ENCODE measurements at regions not wholly inside any gene's neighbourhood (a gene's known extent, or its start where the extent isn't known, plus 50 kb on each side); places are given as distances from the start of the nearest gene placed in this dataset.
"Not testable (repeated sequence)": the region's sequence is repeated elsewhere in the genome, so short reads cannot be mapped to it uniquely, and the experiment has no call there.

DNA sequence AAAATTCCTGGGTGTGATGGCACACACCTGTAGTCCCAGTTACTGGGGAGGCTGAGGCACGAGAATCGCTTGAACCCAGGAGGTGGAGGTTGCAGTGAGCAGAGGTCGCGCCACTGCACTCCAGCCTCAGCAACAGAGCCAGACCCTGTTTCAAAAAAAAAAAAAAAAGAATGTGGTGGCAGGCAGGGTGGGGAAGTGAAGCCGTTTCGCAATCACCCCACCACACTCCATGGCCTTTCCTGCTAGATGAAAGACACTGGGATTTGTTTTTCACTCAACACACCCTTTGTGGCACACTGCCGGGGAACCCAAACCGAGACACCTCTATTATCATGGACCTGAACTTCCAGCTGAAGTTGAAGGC is 172.4 kb upstream of the IQSEC1 start:
- DNase-seq = no peak

DNA sequence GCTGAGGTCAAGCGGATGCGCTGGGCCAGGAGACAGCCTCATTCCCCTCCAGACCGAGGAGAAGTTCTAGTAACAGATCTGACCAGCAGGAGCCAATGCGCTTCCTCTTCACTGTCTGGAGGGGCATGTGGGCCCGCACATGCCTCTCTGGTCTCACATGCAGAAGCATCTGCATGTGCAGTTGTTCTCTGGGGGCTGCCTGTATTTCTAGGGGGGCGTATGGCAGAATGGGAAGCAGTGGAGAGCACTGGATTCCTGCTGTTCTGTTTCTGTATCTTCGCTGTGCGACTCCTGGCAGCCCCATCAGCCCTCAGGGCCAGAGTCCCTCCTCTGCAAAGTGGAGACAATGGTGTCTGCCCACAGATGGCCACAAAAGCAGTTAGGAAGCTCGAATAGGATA is 170.4 kb upstream of the IQSEC1 start:
- DNase-seq = no peak

DNA sequence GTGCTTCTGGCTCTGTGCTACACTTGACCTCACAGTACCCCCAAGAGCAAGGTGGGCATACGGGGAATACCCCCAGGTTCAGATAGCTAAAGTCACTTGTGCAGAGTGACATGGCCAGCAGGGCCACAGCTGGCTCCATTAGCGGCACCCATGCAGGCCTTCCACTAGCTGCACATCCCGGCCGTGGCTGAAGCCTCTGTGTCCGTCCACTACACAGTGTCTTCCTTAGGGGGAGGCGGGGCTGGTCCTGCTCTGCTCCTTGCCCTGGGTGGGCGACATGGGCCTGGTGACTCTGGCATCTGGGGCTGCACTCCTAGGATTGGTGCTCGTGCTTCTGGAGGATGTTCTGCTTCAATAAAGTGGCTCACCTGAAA is 169.1 kb upstream of the IQSEC1 start:
- no peak for DNase-seq

DNA sequence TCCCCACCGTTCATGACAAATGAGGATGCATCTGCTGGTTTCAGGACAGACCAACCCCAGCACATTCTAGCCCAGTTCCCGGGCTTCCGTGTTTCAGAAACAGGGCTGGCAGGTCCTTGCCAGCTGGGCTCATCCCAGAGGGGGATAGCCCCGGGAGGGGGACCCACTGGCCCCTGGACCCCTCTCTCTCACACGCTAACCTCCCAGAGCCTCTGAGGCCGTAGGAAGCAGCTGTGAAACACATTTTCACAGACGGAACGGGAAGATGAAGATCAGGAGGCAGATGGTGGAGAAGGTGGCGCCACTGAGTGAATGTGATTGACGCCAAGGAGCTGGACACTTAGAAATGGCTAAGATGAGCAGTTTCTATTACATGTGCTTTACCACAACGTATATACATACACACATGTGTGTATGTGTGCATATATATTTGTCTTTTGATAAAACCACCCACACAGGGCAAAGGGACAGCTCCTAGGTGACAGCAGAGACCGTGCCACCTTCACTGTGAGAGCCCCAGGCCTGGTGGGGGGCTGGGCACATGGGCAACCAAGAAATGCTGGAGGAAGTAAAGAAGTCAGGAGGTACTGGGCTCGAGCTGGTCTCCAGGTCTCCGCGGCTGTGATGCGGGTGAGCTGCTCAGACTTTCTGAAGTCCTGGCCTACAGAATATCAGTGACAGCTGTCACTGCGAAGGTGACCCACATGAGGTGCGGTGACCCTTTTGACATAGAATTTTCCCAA is 168.6 kb upstream of the IQSEC1 start:
- no peak for DNase-seq

DNA sequence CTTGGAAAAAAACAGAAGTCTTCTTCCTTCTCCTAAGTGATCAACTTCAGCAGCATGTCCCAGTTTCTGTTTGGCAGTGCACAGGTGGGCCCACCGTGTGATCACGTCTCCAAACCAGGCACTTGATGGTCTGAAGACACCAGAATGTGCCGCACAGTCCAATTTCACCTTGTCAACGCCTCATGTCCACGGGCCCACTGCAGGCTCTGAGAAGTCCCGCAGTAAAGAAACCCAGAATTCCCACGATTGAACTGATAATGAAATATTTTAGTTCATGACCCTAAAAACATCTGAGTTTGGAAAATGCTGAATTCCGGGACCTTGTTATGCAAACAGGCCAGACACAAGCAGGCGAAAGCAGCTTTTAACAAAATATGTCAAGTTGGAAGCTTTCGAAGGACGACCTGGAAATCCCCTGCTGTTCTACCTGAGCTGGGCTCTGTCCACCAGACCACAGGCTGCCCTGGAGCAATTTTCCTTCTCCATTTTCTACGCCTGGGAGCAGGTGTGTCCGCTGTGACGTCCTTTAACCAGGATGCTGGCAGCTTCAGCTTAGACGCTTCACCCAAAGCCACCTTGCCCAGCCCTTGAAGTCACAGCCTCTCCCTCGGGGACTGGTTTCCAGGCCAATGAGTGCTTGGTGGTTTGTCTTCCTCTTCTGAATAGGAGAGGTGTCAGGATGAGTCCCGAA is 167.8 kb upstream of the IQSEC1 start:
- no peak for DNase-seq

DNA sequence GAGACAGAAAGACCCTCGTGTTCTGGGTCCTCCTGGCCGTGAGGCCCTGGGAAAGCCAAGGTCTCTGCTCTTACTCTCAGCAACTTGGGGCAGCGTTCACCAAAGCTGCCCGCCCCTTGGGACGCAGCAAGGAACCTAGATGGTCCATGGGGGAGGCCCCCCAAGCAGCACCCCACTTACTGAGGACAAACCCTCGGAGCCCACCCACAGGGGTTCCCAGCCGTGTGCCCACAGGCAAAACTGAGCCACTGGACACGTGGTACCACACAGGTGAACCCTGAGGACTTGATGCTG is 166.2 kb upstream of the IQSEC1 start:
- no peak for DNase-seq

DNA sequence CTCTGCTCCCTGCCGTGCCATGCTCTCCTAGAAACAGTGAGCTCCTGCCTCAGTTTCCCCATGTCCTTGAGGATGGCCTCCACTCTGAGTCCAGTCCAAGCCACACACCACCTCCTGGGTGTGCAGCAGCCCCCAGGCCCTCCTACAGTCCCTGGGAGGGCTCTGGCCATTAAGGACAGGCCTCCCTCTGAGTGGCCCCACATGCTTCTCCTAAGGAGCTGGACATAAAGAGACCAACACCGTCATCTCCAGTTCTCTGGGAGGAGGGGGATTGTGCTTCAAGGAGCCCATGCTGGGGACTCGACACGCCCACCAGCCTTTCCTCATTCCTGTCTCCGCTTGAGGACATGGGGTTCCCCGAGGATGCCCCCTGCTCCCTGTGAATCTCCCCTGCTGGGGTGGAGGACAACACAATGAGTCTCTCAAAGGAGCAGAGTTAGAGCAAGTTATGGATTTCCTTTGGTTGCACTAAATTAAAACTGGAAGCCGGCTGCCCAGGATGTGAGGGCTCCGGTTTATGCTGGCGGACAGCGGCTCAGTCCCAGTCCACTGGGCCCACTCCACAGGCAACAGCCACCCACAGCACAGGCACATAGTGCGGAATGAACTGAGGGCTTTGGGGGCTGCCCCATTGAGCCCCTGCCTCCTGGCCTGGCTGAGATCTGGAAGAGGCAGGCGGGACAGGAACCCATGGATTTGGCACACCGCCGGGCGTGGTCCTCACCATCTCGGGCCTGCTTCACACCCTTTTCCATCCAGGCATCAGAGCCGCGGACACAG is 165.6 kb upstream of the IQSEC1 start:
- DNase-seq = no peak

DNA sequence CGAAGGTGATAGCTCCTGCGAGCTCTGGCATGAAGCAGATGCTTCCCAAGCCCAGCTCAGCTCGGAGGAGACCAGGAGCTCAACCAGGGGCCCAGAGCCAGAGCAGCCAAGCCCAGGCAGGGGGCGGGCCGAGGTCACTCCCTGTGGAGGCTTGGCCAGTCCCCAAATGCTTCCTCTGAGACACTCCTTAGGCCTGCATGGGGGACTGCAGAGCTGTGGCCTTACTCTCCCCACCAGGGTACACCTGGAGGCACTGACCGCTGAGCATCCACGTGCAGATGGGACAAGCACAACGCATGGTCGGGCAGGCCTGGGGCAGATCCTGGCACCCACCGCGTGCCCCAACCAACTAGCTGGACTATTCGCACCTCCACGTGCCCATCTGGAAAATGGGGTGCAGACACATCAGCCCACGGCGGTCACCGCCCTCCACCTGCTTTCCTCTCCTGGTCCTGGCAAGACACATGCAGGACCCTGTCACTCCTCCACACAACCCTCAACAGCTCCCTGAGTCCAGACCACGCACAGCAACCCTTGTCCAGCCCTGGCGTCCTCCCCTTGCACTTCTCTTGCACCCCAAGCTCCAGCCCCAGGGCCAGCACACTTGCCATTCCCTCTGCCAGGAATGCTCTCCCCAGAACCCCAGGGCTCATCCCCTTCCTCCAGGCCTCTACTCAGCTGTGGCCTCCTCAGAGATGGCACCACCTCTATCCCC is 164.7 kb upstream of the IQSEC1 start:
- DNase-seq = no peak

DNA sequence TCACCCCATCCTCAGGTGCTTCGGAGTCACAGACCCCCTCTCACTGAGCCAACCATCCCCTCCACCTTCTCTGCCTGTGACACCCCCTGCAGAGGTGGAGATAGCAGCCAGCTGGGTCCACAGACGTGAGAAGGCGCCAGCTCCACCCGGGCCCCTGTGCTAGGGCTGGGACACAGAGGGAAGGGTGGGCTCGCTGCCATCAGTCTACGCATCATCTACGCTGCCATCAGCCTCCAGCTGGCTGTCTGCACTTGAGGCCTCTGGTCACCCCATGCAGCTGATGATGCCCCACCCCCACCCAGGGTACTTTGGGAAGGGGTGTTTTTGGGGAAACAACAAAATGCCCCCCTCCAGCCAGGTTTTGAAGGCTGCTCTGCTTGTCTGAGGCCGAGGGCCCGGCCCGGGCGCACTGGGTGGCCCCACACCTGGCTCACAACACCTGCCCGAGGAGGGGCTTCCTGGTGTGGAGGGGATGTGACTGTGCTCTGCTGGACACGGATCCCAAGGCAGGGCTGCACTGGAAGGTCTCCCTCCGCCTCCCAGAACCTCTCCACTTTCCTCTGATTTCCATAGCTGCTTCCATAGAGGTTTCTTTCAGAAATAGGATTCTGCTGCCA is 163.4 kb upstream of the IQSEC1 start:
- no peak for DNase-seq

DNA sequence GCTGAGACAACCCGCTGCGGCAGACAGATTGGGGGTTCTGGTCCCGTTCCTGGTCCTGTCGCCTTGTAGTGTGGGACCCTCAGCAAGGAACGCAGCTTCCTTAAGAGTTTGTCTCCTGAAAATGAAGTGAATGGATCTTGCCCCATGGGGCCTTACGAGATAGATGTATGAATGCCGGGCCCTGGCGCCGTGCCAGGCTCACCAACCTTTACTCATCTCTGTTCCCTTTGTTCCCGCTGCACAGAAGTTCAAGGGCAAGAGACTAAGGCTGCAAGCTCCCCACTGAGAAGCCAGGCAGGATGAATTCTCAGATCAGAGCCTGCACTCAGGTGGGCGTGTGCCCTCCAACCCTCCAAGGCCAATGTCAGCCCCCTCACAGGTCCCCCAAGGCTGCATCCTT is 162.7 kb upstream of the IQSEC1 start:
- DNase-seq = no peak

DNA sequence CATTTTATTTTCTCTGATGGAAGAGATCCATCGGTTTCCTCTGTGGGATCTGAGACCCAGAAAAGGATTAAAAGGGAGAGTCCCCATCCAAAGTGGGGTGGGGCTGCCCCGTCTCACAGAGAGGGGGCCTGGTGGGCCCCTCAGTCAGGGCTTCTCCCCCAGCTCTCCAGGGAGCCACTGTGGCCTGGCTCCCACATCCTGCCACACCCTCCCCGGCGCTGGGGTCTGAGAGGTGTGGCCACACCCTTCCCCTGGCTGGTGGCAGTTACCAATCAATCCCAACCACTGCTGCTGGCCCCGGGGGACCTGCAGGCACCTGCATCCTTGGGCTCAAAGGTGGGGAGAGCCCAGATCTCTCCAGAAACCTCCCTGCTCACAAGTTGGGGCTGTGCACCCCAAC is 161.8 kb upstream of the IQSEC1 start:
- no peak for DNase-seq

DNA sequence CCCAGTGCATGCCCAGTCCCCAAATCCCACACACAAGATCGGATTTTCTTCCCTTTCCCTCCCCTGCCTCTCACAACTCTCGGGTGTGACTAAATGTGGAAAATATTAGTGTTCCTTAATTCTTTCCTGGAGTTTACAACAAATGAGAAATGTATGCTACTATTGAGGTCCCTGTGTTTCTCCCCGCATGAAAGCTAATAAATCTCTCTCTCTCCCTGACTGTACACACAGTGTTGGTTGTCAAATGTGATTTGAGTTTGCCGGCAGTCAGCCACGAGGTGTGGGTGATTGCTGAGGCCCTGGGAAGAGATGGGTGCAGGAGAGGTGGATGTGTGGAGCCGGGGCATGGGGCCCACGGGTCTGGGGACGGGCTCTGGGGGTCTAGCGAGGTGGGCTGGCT is 161.4 kb upstream of the IQSEC1 start:
- no peak for DNase-seq

DNA sequence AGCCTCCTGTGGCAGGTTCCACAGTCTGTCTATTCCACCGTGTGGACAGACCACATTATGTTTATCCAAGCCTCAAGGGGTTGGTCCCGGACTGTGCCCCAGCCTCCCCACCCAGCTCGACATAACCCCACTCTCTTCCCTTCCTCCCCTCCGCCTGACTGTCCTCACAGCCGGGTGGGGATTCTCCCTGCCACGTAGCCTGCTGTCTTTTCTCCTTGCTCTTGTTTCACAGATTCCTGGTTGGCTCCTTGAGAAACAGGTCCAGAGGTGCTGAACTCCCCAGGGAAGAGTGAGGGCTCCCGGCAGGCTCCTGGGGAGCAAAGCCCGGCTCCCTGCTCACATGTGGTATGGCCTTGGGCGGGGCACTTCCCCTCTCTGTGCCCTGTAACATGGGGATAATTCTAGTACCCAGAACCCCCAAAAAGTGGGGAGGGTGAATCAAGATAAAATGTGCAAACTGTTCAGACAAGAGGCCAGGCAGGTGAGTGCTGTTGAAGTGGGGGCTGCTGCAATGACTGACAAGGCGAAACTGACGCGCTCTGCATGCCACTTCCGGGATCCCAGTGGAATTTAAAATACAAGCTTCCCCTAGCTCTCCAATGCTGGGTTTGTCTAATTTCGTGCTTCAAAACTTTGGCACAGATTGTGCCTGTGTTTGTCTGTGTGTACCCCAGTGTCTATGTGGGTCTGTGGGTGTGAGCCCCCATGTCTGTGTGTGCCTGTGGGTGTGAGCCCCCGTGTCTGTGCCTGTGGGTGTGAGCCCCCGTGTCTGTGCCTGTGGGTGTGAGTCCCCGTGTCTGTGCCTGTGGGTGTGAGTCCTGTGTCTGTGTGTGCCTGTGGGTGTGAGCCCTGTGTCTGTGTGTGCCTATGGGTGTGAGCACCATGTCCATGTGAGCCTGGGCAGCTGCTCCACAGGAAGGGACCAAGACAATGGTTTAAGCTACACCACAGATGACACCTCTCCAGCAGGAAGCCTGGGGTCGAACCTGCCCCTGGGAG is 160.6 kb upstream of the IQSEC1 start:
- DNase-seq = no peak

DNA sequence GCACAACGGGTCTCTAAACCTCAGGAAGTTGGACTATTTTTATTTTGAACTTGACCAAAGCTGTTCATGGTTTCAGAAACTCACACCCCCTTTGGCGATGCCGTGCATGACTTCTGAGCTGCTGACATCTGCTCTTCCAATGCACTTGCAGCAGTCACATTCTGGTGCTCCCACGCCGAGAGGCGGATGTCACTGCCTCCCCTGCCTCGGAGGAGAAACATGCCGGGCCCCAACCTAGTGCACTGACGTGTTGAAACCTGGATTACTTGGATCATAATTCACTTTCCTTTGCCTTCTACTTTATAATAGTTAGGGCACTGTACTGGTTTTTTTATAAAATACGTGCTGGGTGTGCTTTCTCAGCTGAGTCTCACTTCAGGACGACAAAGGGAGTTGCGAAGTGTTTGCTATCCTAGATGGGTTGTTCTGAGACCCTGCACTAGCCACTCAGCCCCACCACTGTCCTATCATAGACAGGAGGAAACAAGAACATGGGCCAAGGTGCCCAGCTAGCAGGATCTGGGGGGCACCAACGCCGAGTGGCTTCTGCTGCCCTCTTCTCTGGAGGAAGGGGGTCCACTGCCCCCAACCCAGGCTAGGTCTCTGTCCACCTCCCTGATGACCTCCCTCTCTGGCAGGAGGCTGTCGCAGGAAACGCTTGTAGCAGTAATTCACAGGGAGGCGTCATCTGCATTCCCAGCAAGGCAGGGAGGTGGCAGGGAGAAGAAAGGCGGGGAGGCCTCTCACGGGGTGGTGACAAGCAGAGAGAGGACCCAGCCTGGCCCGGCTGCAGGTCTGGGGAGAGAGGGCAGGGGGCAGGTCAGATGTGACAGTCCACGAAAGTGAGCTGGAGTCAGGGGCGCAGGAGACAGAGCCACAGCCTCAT is 158.8 kb upstream of the IQSEC1 start:
- no peak for DNase-seq

DNA sequence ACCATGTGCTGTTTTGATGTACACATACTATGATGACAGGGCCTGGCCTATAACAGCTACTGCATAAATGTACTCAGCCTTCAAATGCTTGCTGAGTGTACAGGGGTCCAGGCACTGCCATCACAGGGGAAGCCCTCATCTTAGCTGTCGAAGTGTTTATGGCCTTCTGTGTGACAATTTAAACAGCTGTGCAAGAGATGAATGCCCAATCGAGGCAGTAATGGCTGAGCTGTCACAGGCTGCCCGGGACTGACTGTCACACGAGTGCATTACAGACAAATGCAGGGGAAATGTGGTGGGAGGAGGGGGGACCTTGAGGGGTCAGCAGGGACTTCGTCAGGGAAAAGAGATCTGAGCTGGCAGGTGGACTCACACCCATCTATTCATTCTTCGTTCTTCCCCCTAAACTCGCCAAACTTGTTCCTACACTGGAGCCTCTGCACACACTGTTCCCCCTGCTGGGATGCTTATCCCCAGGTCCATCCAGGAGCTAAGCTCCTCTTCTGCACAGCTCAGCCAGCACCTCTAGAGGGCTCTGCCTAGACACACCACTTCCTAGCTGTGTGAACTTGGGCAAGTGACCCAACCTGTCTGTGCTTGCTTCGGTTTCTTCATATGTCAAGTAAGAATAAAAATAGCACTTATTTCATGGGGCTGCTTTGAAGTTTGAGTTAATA is 156.2 kb upstream of the IQSEC1 start:
- DNase-seq = no peak

DNA sequence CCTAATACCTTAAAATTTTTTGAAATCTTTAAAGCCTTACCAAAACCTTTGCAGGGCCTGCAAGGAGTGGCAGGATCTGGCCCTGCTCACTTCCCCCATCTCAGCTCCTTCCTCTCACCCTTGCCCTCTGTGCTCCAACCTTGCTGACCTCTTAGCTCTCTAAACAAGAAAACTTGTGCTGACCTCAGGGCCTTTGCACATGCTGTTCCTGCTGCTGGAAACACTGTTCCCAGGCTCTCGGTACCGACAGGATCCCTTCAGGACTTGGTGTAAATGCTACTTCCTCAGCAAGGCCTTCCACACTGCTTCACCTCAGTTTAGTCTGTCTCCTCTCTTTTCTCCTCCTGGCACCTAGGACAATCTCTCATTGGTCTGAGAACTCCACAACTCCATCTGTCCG is 155.4 kb upstream of the IQSEC1 start:
- DNase-seq = no peak

DNA sequence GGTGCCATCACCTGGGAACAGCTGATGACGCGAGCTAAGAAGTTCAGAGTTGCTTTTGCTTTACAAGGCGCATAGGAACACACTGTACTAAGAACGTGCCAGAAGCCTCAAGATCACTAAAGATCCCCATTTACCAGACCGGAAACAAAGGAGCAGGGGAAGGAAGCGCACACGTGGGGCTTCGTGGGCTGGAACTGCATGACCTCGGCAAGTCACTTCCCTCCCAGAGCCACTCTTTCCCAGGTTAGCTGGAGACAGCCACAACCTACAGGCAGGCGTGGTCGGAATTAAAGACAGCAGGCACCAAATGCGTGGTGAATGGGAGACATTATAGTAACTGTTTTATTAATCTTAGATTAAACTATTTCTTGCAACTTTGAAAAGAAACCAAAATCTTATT is 154.9 kb upstream of the IQSEC1 start:
- not testable (repeated sequence) for DNase-seq

DNA sequence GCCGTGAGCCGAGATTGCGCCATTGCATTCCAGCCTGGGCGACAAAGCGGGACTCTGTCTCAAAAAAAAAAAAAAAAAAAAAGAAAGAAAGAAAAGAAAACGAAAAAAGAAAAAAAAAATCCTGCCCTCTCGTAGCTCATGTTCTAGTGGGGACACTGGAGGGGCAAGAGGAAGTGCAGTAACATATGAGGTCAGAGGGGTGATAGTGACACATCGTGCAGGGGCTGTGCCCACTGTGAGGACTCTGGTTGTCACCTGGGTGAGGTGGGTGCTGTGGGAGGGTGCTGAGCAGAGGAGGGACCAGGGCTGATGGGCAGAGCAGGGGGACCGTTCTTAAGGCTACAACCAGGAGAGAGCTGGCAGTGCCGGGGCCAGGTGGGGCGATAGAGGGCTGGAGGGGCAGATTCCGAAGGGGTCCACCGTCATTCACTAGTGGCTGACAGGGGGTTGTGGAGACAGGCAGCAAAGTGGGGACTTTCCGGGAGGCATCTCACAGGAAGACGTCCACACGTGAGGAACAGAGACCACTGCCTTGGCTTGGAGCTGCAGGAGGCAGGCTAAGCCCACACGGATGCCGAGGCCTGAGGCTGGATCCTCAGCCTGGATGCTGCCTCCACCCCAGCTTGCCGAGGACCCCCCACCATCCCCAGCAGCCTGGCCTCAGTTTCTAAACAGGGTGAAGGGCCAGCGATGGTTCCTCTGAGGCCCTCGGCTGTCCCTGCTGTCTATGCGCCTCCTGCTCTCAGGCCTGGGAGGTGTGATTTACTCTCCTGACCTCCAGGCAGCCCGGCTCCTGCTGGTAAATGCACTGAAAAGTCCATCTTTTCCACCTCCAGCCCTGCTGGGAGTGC is 154.3 kb upstream of the IQSEC1 start:
- DNase-seq = no peak

DNA sequence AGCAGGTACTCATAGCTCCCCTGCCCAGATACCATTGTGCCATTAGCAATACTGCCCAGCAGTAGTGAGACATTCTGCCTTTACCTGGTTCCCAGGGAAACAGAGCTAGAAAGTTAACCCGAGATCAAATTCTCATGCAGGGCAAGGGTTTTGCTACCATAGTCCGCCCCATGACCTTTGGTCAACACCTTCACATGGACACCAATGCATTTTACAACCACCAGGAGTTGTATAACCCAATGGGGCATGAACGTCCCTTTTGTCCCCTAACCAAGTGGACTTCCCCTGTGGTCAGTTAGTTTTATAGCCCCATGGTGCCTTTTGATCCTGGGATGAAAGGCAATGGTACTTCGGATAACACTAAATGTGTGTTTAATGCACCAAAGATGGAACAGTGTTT is 151.7 kb upstream of the IQSEC1 start:
- DNase-seq = no peak

All from GF-D8 (cell line).